ENCODE measurements at regions not wholly inside any gene's neighbourhood (a gene's known extent, or its start where the extent isn't known, plus 50 kb on each side); places are given as distances from the start of the nearest gene placed in this dataset.
"Not testable (repeated sequence)": the region's sequence is repeated elsewhere in the genome, so short reads cannot be mapped to it uniquely, and the experiment has no call there.

GRCh38 chr12:89225401-89225800 is 126.9 kb downstream of the DUSP6 start:
- Histone ChIP-seq H3K4me3 (no peak overlapping the region), H3K27ac (peak overlapping the region in 2 of 4 donors; percentile 25 to 39), H3K4me1 (peaks cover 9% of the 10 kb centered on the region), H3K9me3 (no peaks in the 10 kb centered on the region), H3K36me3 (replicated peaks in 1 of 2; ENCODE audit: insufficient read depth in 1 of 2, low read depth in 2 of 2) (no peaks in the 10 kb centered on the region), H3K27me3 (no peaks in the 10 kb centered on the region)
- ATAC-seq: no peak
- no peak for DNase-seq
- 69 to 88% methylated on average over 5 of the region's 5 CpGs for WGBS, 2 donors
- intact Hi-C loops (cut with DNase I): no loop called here
- TF ChIP-seq CTCF (IDR thresholded peaks at IDR 0.05): no peak
- no peak for TF ChIP-seq POLR2A (IDR thresholded peaks at IDR 0.05)

GRCh38 chr12:89222580-89222979 is 129.7 kb downstream of the DUSP6 start:
- H3K27ac ChIP-seq; intact Hi-C loops (cut with DNase I); H3K4me3 ChIP-seq; H3K36me3 ChIP-seq (replicated peaks in 1 of 2; ENCODE audit: insufficient read depth in 1 of 2, low read depth in 2 of 2); H3K9me3 ChIP-seq; H3K27me3 ChIP-seq; H3K4me1 ChIP-seq; ATAC-seq; DNase-seq: not testable (repeated sequence)
- 81 to 93% methylated on average over 2 to 3 of the region's 3 CpGs for WGBS, 2 donors

- TF ChIP-seq CTCF (IDR thresholded peaks at IDR 0.05) (no peak), POLR2A (IDR thresholded peaks at IDR 0.05) (no peak)
- no peak overlapping the region for H3K4me3 ChIP-seq
- no peaks in the 10 kb centered on the region for H3K36me3 ChIP-seq (replicated peaks in 1 of 2; ENCODE audit: insufficient read depth in 1 of 2, low read depth in 2 of 2)
- ATAC-seq (no peak), DNase-seq (no peak)
- H3K9me3 ChIP-seq: no peaks in the 10 kb centered on the region
- H3K27ac ChIP-seq: no peak overlapping the region
- intact Hi-C loops (cut with DNase I): no loop called here
- 81 to 86% methylated on average over 2 of the region's 2 CpGs for WGBS, 2 donors
- peaks cover 11% of the 10 kb centered on the region for H3K4me1 ChIP-seq
- H3K27me3 ChIP-seq: no peaks in the 10 kb centered on the region
These were observed 134.8 kb downstream of the DUSP6 start for GRCh38 chr12:89217472-89217871.

GRCh38 chr12:89216211-89216952 is 135.9 kb downstream of the DUSP6 start:
- no peak for TF ChIP-seq CTCF (IDR thresholded peaks at IDR 0.05)

GRCh38 chr12:89215196-89215595 is 137.1 kb downstream of the DUSP6 start:
- H3K4me1 ChIP-seq: peaks cover 15% of the 10 kb centered on the region
- intact Hi-C loops (cut with DNase I): no loop called here
- no peak for ATAC-seq
- H3K27ac ChIP-seq: no peak overlapping the region
- no peaks in the 10 kb centered on the region for H3K27me3 ChIP-seq
- H3K36me3 ChIP-seq (replicated peaks in 1 of 2; ENCODE audit: insufficient read depth in 1 of 2, low read depth in 2 of 2): no peaks in the 10 kb centered on the region
- no peak for DNase-seq
- H3K4me3 ChIP-seq: no peak overlapping the region
- 68 to 74% methylated on average over 1 of the region's 1 CpG for WGBS, 2 donors
- TF ChIP-seq CTCF (IDR thresholded peaks at IDR 0.05) (no peak), POLR2A (IDR thresholded peaks at IDR 0.05) (no peak)
- no peaks in the 10 kb centered on the region for H3K9me3 ChIP-seq

More at GRCh38 chr12:89216211-89216952, 135.9 kb downstream of the DUSP6 start:
- H3K4me1 ChIP-seq: peaks cover 15% of the 10 kb centered on the region
- no peak overlapping the region for H3K4me3 ChIP-seq
- H3K27me3 ChIP-seq: no peaks in the 10 kb centered on the region
- DNase-seq (no peak), ATAC-seq (no peak)
- no peak overlapping the region for H3K27ac ChIP-seq
- H3K36me3 ChIP-seq (replicated peaks in 1 of 2; ENCODE audit: insufficient read depth in 1 of 2, low read depth in 2 of 2): no peaks in the 10 kb centered on the region
- H3K9me3 ChIP-seq: no peaks in the 10 kb centered on the region
- WGBS, 2 donors: 96% methylated on average over 1 of the region's 1 CpG
- intact Hi-C loops (cut with DNase I): no loop called here
